ENCODE measurements at regions not wholly inside any gene's neighbourhood (a gene's known extent, or its start where the extent isn't known, plus 50 kb on each side); places are given as distances from the start of the nearest gene placed in this dataset.

DNA sequence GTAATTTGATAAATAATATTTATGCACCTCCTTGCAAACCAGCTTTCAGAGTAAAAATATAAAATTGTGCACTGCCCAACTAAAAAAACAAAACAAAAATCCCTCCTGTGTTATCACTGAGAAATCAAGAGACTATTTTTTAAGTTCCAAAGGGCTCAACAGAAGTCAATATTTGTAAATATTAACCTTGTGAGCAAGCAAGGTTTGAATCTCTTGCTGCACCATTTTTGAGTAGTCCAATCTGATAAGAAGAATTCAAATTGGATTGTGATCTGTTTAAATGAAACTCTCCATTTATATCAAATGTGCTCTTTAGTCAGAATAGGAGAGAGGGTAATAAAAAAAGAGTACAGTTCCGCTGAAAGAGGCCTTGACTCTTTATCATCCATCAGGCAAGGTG lies 520.2 kb downstream of the RAB28 start (continued):
- TF ChIP-seq, protein P1, sequence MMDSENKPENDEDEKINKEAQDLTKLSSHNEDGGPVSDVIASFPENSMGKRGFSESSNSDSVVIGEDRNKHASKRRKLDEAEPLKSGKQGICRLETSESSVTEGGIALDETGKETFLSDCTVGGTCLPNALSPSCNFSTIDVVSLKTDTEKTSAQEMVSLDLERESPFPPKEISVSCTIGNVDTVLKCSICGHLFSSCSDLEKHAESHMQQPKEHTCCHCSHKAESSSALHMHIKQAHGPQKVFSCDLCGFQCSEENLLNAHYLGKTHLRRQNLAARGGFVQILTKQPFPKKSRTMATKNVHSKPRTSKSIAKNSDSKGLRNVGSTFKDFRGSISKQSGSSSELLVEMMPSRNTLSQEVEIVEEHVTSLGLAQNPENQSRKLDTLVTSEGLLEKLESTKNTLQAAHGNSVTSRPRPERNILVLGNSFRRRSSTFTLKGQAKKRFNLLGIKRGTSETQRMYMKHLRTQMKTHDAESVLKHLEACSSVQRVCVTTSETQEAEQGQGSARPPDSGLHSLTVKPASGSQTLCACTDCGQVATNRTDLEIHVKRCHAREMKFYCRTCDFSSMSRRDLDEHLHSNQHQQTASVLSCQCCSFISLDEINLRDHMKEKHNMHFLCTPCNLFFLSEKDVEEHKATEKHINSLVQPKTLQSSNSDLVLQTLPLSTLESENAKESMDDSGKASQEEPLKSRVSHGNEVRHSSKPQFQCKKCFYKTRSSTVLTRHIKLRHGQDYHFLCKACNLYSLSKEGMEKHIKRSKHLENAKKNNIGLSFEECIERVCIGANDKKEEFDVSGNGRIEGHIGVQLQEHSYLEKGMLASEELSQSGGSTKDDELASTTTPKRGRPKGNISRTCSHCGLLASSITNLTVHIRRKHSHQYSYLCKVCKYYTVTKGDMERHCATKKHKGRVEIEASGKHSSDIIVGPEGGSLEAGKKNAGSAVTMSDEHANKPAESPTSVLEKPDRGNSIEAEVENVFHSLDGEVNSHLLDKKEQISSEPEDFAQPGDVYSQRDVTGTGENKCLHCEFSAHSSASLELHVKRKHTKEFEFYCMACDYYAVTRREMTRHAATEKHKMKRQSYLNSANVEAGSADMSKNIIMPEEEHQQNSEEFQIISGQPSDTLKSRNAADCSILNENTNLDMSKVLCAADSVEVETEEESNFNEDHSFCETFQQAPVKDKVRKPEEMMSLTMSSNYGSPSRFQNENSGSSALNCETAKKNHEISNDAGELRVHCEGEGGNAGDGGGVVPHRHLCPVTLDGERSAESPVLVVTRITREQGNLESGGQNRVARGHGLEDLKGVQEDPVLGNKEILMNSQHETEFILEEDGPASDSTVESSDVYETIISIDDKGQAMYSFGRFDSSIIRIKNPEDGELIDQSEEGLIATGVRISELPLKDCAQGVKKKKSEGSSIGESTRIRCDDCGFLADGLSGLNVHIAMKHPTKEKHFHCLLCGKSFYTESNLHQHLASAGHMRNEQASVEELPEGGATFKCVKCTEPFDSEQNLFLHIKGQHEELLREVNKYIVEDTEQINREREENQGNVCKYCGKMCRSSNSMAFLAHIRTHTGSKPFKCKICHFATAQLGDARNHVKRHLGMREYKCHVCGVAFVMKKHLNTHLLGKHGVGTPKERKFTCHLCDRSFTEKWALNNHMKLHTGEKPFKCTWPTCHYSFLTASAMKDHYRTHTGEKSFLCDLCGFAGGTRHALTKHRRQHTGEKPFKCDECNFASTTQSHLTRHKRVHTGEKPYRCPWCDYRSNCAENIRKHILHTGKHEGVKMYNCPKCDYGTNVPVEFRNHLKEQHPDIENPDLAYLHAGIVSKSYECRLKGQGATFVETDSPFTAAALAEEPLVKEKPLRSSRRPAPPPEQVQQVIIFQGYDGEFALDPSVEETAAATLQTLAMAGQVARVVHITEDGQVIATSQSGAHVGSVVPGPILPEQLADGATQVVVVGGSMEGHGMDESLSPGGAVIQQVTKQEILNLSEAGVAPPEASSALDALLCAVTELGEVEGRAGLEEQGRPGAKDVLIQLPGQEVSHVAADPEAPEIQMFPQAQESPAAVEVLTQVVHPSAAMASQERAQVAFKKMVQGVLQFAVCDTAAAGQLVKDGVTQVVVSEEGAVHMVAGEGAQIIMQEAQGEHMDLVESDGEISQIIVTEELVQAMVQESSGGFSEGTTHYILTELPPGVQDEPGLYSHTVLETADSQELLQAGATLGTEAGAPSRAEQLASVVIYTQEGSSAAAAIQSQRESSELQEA (CRISPR knock-in tag; IDR thresholded peaks at IDR 0.05; ENCODE audit: not compliant biosample characterization): no peak
- TF ChIP-seq, protein P2, sequence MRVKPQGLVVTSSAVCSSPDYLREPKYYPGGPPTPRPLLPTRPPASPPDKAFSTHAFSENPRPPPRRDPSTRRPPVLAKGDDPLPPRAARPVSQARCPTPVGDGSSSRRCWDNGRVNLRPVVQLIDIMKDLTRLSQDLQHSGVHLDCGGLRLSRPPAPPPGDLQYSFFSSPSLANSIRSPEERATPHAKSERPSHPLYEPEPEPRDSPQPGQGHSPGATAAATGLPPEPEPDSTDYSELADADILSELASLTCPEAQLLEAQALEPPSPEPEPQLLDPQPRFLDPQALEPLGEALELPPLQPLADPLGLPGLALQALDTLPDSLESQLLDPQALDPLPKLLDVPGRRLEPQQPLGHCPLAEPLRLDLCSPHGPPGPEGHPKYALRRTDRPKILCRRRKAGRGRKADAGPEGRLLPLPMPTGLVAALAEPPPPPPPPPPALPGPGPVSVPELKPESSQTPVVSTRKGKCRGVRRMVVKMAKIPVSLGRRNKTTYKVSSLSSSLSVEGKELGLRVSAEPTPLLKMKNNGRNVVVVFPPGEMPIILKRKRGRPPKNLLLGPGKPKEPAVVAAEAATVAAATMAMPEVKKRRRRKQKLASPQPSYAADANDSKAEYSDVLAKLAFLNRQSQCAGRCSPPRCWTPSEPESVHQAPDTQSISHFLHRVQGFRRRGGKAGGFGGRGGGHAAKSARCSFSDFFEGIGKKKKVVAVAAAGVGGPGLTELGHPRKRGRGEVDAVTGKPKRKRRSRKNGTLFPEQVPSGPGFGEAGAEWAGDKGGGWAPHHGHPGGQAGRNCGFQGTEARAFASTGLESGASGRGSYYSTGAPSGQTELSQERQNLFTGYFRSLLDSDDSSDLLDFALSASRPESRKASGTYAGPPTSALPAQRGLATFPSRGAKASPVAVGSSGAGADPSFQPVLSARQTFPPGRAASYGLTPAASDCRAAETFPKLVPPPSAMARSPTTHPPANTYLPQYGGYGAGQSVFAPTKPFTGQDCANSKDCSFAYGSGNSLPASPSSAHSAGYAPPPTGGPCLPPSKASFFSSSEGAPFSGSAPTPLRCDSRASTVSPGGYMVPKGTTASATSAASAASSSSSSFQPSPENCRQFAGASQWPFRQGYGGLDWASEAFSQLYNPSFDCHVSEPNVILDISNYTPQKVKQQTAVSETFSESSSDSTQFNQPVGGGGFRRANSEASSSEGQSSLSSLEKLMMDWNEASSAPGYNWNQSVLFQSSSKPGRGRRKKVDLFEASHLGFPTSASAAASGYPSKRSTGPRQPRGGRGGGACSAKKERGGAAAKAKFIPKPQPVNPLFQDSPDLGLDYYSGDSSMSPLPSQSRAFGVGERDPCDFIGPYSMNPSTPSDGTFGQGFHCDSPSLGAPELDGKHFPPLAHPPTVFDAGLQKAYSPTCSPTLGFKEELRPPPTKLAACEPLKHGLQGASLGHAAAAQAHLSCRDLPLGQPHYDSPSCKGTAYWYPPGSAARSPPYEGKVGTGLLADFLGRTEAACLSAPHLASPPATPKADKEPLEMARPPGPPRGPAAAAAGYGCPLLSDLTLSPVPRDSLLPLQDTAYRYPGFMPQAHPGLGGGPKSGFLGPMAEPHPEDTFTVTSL (CRISPR knock-in tag; IDR thresholded peaks at IDR 0.05; ENCODE audit: borderline replicate concordance): peak; percentile 83; the same call in 1 of the 2 replicates
- TF ChIP-seq, protein P3, sequence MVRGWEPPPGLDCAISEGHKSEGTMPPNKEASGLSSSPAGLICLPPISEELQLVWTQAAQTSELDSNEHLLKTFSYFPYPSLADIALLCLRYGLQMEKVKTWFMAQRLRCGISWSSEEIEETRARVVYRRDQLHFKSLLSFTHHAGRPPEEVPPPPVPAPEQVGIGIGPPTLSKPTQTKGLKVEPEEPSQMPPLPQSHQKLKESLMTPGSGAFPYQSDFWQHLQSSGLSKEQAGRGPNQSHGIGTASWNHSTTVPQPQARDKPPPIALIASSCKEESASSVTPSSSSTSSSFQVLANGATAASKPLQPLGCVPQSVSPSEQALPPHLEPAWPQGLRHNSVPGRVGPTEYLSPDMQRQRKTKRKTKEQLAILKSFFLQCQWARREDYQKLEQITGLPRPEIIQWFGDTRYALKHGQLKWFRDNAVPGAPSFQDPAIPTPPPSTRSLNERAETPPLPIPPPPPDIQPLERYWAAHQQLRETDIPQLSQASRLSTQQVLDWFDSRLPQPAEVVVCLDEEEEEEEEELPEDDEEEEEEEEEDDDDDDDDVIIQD (CRISPR knock-in tag; IDR thresholded peaks at IDR 0.05; ENCODE audit: low read depth): peak; percentile 51; the same call in 1 of the 2 replicates
- peak; percentile 52; the same call in 1 of the 2 replicates for TF ChIP-seq POGZ (CRISPR knock-in tag; IDR thresholded peaks at IDR 0.05)
- TF ChIP-seq PLRG1 (conservative IDR thresholded peaks at IDR 0.05): no peak
- peak; percentile 56 for TF ChIP-seq FOXA3 (CRISPR knock-in tag; IDR thresholded peaks at IDR 0.05)
- peak; percentile 24; the same call in 1 of the 2 replicates for TF ChIP-seq NR2F6 (IDR thresholded peaks at IDR 0.05)
- TF ChIP-seq NR2F6 (CRISPR knock-in tag; IDR thresholded peaks at IDR 0.05): no peak
- TF ChIP-seq FOXJ3 (CRISPR knock-in tag; IDR thresholded peaks at IDR 0.05; ENCODE audit: borderline replicate concordance): peak; percentile 19; the same call in 1 of the 2 replicates
- TF ChIP-seq NFIC (IDR thresholded peaks at IDR 0.05; ENCODE audit: low read length): peak; percentile 54; the same call in 1 of the 2 replicates
- TF ChIP-seq, protein P4, sequence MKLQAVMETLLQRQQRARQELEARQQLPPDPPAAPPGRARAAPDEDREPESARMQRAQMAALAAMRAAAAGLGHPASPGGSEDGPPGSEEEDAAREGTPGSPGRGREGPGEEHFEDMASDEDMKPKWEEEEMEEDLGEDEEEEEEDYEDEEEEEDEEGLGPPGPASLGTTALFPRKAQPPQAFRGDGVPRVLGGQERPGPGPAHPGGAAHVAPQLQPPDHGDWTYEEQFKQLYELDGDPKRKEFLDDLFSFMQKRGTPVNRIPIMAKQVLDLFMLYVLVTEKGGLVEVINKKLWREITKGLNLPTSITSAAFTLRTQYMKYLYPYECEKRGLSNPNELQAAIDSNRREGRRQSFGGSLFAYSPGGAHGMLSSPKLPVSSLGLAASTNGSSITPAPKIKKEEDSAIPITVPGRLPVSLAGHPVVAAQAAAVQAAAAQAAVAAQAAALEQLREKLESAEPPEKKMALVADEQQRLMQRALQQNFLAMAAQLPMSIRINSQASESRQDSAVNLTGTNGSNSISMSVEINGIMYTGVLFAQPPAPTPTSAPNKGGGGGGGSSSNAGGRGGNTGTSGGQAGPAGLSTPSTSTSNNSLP (IDR thresholded peaks at IDR 0.05; ENCODE audit: low read depth, low read length): peak; percentile 66

Measured in HepG2 (cell line).